Mesendoderm (in vitro differentiated cells): ENCODE measurements at regions not wholly inside any gene's neighbourhood (a gene's known extent, or its start where the extent isn't known, plus 50 kb on each side); places are given as distances from the start of the nearest gene placed in this dataset.

Source experiments
- DNase-seq: peaks from one replicate; pipeline ENCODE4 v3.0.0; 2013
- H2AK5ac ChIP-seq: 2 replicates; pipeline ENCODE4 v1.6.1; 2013; ENCODE audit warnings: low read length, inconsistent platforms
- H2BK120ac ChIP-seq: 2 replicates; pipeline ENCODE4 v1.6.1; 2013; ENCODE audit warnings: low read depth, mild to moderate bottlenecking, low read length, moderate library complexity, mixed read lengths
- H2BK15ac ChIP-seq: replicated peaks from 2 replicates; pipeline ENCODE4 v1.6.1; 2013; ENCODE audit warnings: low read depth, mild to moderate bottlenecking, moderate library complexity
- H2BK5ac ChIP-seq: 2 replicates; pipeline ENCODE4 v1.6.1; 2013; ENCODE audit warnings: low read length, inconsistent platforms
- H3K18ac ChIP-seq: 2 replicates; pipeline ENCODE4 v1.6.1; 2013; ENCODE audit warnings: mild to moderate bottlenecking, low read length, mixed read lengths
- H3K23ac ChIP-seq: one replicate; pipeline ENCODE4 v1.6.1; 2013; ENCODE audit warnings: low read length
- H3K27ac ChIP-seq: 2 replicates; pipeline ENCODE4 v1.5.1; 2013; ENCODE audit warnings: low read depth, mild to moderate bottlenecking, inconsistent platforms, low read length, moderate library complexity
- H3K27me3 ChIP-seq: 2 replicates; pipeline ENCODE4 v1.6.1; 2013; ENCODE audit warnings: low read length, control low read depth, mild to moderate bottlenecking, inconsistent platforms; ENCODE audit not compliant: insufficient read depth, poor library complexity
- H3K36me3 ChIP-seq: 2 replicates; pipeline ENCODE4 v1.6.1; 2013; ENCODE audit warnings: low read length, inconsistent platforms; ENCODE audit not compliant: control insufficient read depth, insufficient read depth
- H3K4ac ChIP-seq: one replicate; pipeline ENCODE4 v1.6.1; 2013; ENCODE audit warnings: low read depth, mild to moderate bottlenecking, low read length, moderate library complexity
- H3K4me1 ChIP-seq: 2 replicates; pipeline ENCODE4 v1.6.1; 2013; ENCODE audit warnings: low read depth, low read length, inconsistent platforms; ENCODE audit not compliant: control insufficient read depth
- H3K4me2 ChIP-seq: 2 replicates; pipeline ENCODE4 v1.6.1; 2013; ENCODE audit warnings: low read length
- H3K4me3 ChIP-seq: 2 replicates; pipeline ENCODE4 v1.5.1; 2013; ENCODE audit warnings: mild to moderate bottlenecking, low read length
- H3K56ac ChIP-seq: one replicate; pipeline ENCODE4 v1.6.1; 2013; ENCODE audit warnings: low read length
- H3K79me1 ChIP-seq: 2 replicates; pipeline ENCODE4 v1.6.1; 2013; ENCODE audit warnings: low read length, inconsistent platforms
- H3K79me2 ChIP-seq: 2 replicates; pipeline ENCODE4 v1.6.1; 2013; ENCODE audit warnings: mild to moderate bottlenecking, low read length; ENCODE audit not compliant: control insufficient read depth, insufficient read depth
- H3K9ac ChIP-seq: 2 replicates; pipeline ENCODE4 v1.6.1; 2013; ENCODE audit warnings: low read length, inconsistent platforms
- H4K5ac ChIP-seq: one replicate; pipeline ENCODE4 v1.6.1; 2013; ENCODE audit warnings: low read length
- H4K8ac ChIP-seq: one replicate; pipeline ENCODE4 v1.6.1; 2013; ENCODE audit warnings: low read depth, mild to moderate bottlenecking, control low read depth, low read length, moderate library complexity
- WGBS: extraction: QIAGEN DNeasy Blood & Tissue Kit; methylation state at CpG from one replicate; pipeline ENCODE4 v1.1.7; 2013; ENCODE audit warnings: low lambda C conversion rate, missing lambda C conversion rate; ENCODE audit not compliant: insufficient coverage; ENCODE audit errors: extremely low coverage; 5-methylcytosine and 5-hydroxymethylcytosine counted together

DNA sequence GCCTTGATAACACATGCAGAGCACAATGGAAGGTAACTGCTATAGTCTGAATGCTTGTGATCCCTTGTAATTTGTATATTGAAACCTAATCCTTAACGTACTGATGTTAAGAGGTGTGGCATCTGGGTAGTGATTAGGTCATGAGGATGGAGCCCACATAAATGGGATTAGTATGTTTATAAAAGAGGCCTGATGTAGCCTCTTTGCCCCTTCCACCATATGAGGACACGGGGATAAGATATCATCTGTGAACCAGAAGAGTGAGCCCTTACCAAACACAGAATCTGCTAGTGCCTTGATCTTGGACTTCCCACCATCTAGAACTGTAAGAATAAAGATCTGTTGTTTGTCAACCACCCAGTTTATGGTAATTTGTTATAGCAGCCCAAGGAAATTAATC is 1074.2 kb upstream of the INTU start:
- Histone ChIP-seq H3K79me2 (no peaks in the 10 kb centered on the region), H2BK120ac (no peak overlapping the region), H3K9ac (no peak overlapping the region), H2BK15ac (no peak overlapping the region), H3K18ac (no peak overlapping the region), H3K23ac (no peak overlapping the region), H3K56ac (no peak overlapping the region), H4K5ac (no peak overlapping the region), H2AK5ac (no peak overlapping the region), H3K4me2 (no peak overlapping the region), H3K36me3 (no peaks in the 10 kb centered on the region), H3K4me1 (no peaks in the 10 kb centered on the region), H2BK5ac (no peak overlapping the region), H3K4me3 (no peak overlapping the region), H4K8ac (no peak overlapping the region), H3K4ac (no peak overlapping the region), H3K27ac (no peak overlapping the region), H3K27me3 (no peaks in the 10 kb centered on the region), H3K79me1 (no peaks in the 10 kb centered on the region)
- no peak for DNase-seq
- WGBS: no CpG with 5 or more reads among the region's 2 CpGs

DNA sequence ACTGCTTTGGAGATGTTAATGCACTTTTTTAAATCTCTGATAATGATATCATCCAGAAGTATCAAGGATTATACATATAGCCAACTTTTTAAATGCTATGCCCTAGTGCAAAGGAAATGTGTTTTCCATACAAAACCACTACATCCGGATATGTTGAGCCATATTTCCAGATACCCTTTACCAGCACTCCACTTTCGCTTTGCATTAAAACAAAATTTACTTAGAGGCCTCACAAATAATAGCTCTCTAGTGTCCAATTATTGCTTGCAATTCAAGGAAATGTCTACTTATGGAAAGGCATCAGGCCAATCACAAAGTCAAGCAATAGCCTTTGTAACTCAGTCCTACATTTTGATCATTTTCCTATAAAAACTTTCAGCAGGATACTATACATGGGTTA is 1072.8 kb upstream of the INTU start:
- no peak overlapping the region for H3K18ac ChIP-seq
- H3K23ac ChIP-seq: no peak overlapping the region
- no peaks in the 10 kb centered on the region for H3K79me1 ChIP-seq
- no peak overlapping the region for H4K5ac ChIP-seq
- H2BK5ac ChIP-seq: no peak overlapping the region
- H3K4me2 ChIP-seq: no peak overlapping the region
- H2BK15ac ChIP-seq: no peak overlapping the region
- no peak for DNase-seq
- WGBS: no CpG with 5 or more reads among the region's 2 CpGs
- no peak overlapping the region for H4K8ac ChIP-seq
- no peak overlapping the region for H2AK5ac ChIP-seq
- H3K79me2 ChIP-seq: no peaks in the 10 kb centered on the region
- H3K36me3 ChIP-seq: no peaks in the 10 kb centered on the region
- H3K4me3 ChIP-seq: no peak overlapping the region
- H2BK120ac ChIP-seq: no peak overlapping the region
- no peak overlapping the region for H3K4ac ChIP-seq
- no peaks in the 10 kb centered on the region for H3K4me1 ChIP-seq
- H3K56ac ChIP-seq: no peak overlapping the region
- no peak overlapping the region for H3K9ac ChIP-seq
- H3K27ac ChIP-seq: no peak overlapping the region
- H3K27me3 ChIP-seq: no peaks in the 10 kb centered on the region

- H3K79me2 ChIP-seq: no peaks in the 10 kb centered on the region
- H3K9ac ChIP-seq: no peak overlapping the region
- H3K56ac ChIP-seq: no peak overlapping the region
- no peaks in the 10 kb centered on the region for H3K4me1 ChIP-seq
- H2BK15ac ChIP-seq: no peak overlapping the region
- H3K4ac ChIP-seq: no peak overlapping the region
- H3K79me1 ChIP-seq: no peaks in the 10 kb centered on the region
- no peak overlapping the region for H3K23ac ChIP-seq
- H3K18ac ChIP-seq: no peak overlapping the region
- H3K4me2 ChIP-seq: no peak overlapping the region
- H2BK120ac ChIP-seq: no peak overlapping the region
- no peak overlapping the region for H4K5ac ChIP-seq
- H2AK5ac ChIP-seq: no peak overlapping the region
- no peak for DNase-seq
- H3K4me3 ChIP-seq: no peak overlapping the region
- H3K27me3 ChIP-seq: no peaks in the 10 kb centered on the region
- H2BK5ac ChIP-seq: no peak overlapping the region
- no CpG with 5 or more reads among the region's 1 CpG for WGBS
- H3K27ac ChIP-seq: no peak overlapping the region
- no peak overlapping the region for H4K8ac ChIP-seq
- no peaks in the 10 kb centered on the region for H3K36me3 ChIP-seq
Observed at GRCh38 chr4:126560794-126561193, 1072.0 kb upstream of the INTU start.

DNA sequence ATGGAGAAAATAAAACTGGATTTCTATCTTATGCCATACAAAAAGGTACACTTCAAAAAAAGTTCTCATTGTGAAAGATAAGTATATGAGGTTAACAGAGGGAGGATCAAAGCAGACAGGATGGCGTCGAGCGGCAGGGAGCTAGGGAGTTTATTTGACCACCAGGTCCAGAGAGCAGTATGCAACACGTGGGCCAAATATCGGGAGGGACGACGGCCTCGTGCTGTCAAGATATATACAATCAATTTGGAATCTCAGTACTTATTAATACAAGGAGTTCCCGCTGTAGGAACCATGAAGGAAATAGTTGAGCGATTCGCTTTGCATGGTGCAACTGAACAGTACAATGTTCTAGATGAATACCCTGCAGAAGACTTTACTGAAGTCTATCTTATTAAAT is 1069.4 kb upstream of the INTU start:
- Histone ChIP-seq H2BK120ac (no peak overlapping the region), H4K8ac (no peak overlapping the region), H3K4me3 (no peak overlapping the region), H3K27me3 (no peaks in the 10 kb centered on the region), H3K4ac (no peak overlapping the region), H3K56ac (no peak overlapping the region), H2BK5ac (no peak overlapping the region), H3K23ac (no peak overlapping the region), H3K4me2 (no peak overlapping the region), H3K79me1 (no peaks in the 10 kb centered on the region), H2AK5ac (no peak overlapping the region), H3K4me1 (no peaks in the 10 kb centered on the region), H2BK15ac (no peak overlapping the region), H4K5ac (no peak overlapping the region), H3K18ac (no peak overlapping the region), H3K36me3 (no peaks in the 10 kb centered on the region), H3K27ac (no peak overlapping the region), H3K79me2 (no peaks in the 10 kb centered on the region), H3K9ac (no peak overlapping the region)
- WGBS: no CpG with 5 or more reads among the region's 11 CpGs
- no peak for DNase-seq

GRCh38 chr4:126564283-126564854 is 1068.4 kb upstream of the INTU start:
- no peak overlapping the region for H3K23ac ChIP-seq
- no peak overlapping the region for H4K8ac ChIP-seq
- H2BK120ac ChIP-seq: no peak overlapping the region
- H3K36me3 ChIP-seq: no peaks in the 10 kb centered on the region
- H3K4me1 ChIP-seq: no peaks in the 10 kb centered on the region
- H3K79me2 ChIP-seq: no peaks in the 10 kb centered on the region
- no peak overlapping the region for H3K27ac ChIP-seq
- no peak overlapping the region for H3K9ac ChIP-seq
- DNase-seq: no peak
- no peak overlapping the region for H3K4me3 ChIP-seq
- no peak overlapping the region for H3K4me2 ChIP-seq
- no peak overlapping the region for H2BK5ac ChIP-seq
- no peak overlapping the region for H3K18ac ChIP-seq
- H4K5ac ChIP-seq: no peak overlapping the region
- no peak overlapping the region for H3K4ac ChIP-seq
- no peak overlapping the region for H2AK5ac ChIP-seq
- H3K56ac ChIP-seq: no peak overlapping the region
- H2BK15ac ChIP-seq: no peak overlapping the region
- WGBS: no CpG with 5 or more reads among the region's 5 CpGs
- no peaks in the 10 kb centered on the region for H3K27me3 ChIP-seq
- no peaks in the 10 kb centered on the region for H3K79me1 ChIP-seq
